ES-I3 (cell line): ENCODE measurements at regions not wholly inside any gene's neighbourhood (a gene's known extent, or its start where the extent isn't known, plus 50 kb on each side); places are given as distances from the start of the nearest gene placed in this dataset.
A peak's percentile ranks its signal among the peaks of the same experiment; 100 is the strongest.
"Not testable (repeated sequence)": the region's sequence is repeated elsewhere in the genome, so short reads cannot be mapped to it uniquely, and the experiment has no call there.

Source experiments
- H3K36me3 ChIP-seq: 2 replicates; pipeline ENCODE4 v1.6.1; 2013; ENCODE audit warnings: mild to moderate bottlenecking, low read length, control low read depth, moderate library complexity; ENCODE audit not compliant: insufficient read depth
- H3K4me1 ChIP-seq: 2 replicates; pipeline ENCODE4 v1.6.1; 2013; ENCODE audit warnings: mild to moderate bottlenecking, control low read depth, low read length; ENCODE audit not compliant: insufficient read depth
- H3K9ac ChIP-seq: 2 replicates; pipeline ENCODE4 v1.6.1; 2013; ENCODE audit warnings: low read depth, mild to moderate bottlenecking, low read length, moderate library complexity
- H3K9me3 ChIP-seq: 2 replicates; pipeline ENCODE4 v1.6.1; 2013; ENCODE audit warnings: mild to moderate bottlenecking, low read length, moderate library complexity; ENCODE audit not compliant: control insufficient read depth, insufficient read depth

- no peaks in the 10 kb centered on the region for H3K9me3 ChIP-seq
- H3K4me1 ChIP-seq, result peaks cover 15% of the 10 kb centered on the region
These were observed 569.8 kb upstream of the ADAMTS16 start for GRCh38 chr5:4570047-4570995.

GRCh38 chr5:4571248-4571948 is 568.7 kb upstream of the ADAMTS16 start:
- peaks cover 15% of the 10 kb centered on the region for H3K4me1 ChIP-seq
- H3K9ac ChIP-seq, result no peak overlapping the region

More at GRCh38 chr5:4570047-4570995, 569.8 kb upstream of the ADAMTS16 start:
- Histone ChIP-seq H3K36me3 (no peaks in the 10 kb centered on the region; the same call in 1 of the 2 replicates), H3K9ac (no peak overlapping the region)

DNA sequence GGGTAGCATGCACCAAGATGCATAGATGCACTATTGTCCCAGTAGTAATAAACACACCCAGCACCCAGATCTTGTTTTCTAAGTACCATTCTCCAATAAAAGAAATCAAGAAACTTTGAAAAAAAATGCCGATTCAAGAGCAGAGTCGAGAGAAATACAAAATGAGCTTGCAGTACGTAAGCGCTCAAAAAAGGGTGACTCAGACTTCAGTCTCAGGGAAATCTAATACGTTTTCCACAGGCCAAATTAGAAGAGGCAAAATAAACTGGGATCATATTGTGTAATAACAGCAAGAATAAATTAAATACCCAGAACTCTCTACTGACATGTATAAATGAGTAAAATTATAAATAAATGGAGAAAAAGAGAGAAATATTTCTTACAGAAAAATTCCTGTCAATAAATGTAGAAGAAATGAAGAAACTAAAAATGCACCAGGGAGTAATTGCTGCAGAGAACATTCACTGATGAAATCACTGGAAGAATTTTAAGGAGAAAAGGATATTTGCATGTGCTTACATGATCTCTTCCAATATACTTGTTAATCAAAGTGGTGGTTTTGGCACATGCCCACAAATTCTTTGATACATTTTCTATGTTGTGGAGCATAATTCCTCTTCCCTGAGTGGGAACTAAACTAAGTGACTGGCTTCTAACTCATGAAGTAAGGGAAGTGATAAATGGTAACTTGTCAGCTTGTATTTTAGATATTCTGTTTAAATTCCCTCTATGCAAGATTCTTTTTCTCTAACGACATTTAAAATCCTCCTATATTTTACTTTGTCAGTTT is 567.6 kb upstream of the ADAMTS16 start:
- no peaks in the 10 kb centered on the region; the same call in 1 of the 2 replicates for H3K36me3 ChIP-seq
- H3K9me3 ChIP-seq, result no peaks in the 10 kb centered on the region
- no peak overlapping the region for H3K9ac ChIP-seq
- peaks cover 15% of the 10 kb centered on the region for H3K4me1 ChIP-seq

More at GRCh38 chr5:4571248-4571948, 568.7 kb upstream of the ADAMTS16 start:
- Histone ChIP-seq H3K9me3 (no peaks in the 10 kb centered on the region), H3K36me3 (no peaks in the 10 kb centered on the region; the same call in 1 of the 2 replicates)

- no peaks in the 10 kb centered on the region for H3K9me3 ChIP-seq
- peaks cover 10% of the 10 kb centered on the region for H3K4me1 ChIP-seq
- H3K9ac ChIP-seq, result no peak overlapping the region
- H3K36me3 ChIP-seq, result no peaks in the 10 kb centered on the region; the same call in 1 of the 2 replicates
These were observed 564.5 kb upstream of the ADAMTS16 start for GRCh38 chr5:4575608-4576007.

DNA sequence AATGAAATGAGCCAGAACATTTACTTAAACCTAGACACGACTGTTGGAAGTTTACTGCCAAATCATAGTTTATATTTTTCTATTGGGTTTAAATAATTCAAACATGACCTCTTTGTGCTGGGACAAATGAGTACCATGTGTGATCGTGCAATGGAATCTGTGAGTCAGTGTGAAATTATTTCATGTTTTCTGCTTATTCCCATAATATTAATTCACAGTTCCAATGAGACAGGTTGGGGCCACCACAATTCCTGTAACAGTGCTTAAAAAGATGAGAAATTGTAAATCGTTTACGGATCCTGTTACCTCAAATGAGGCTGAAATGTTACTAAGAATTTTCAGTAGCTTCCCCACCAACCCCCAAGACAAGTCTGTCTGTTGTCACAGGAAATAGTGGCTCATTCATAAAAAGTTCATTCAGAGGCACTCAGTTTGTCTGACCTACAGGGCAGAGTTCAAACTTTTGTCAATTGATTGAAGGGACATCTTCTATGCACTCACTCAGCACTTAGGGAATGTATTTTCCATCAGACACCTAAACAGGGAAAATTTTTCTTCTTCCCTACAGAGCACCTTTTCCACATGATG is 563.9 kb upstream of the ADAMTS16 start:
- no peaks in the 10 kb centered on the region for H3K9me3 ChIP-seq
- H3K4me1 ChIP-seq, result peaks cover 4% of the 10 kb centered on the region; the same call in 1 of the 2 replicates
- H3K36me3 ChIP-seq, result no peaks in the 10 kb centered on the region; the same call in 1 of the 2 replicates
- no peak overlapping the region for H3K9ac ChIP-seq

- Histone ChIP-seq H3K4me1 (no peaks in the 10 kb centered on the region), H3K9ac (no peak overlapping the region), H3K36me3 (no peaks in the 10 kb centered on the region; the same call in 1 of the 2 replicates), H3K9me3 (no peaks in the 10 kb centered on the region)
These were observed 563.2 kb upstream of the ADAMTS16 start for GRCh38 chr5:4576908-4577307.

DNA sequence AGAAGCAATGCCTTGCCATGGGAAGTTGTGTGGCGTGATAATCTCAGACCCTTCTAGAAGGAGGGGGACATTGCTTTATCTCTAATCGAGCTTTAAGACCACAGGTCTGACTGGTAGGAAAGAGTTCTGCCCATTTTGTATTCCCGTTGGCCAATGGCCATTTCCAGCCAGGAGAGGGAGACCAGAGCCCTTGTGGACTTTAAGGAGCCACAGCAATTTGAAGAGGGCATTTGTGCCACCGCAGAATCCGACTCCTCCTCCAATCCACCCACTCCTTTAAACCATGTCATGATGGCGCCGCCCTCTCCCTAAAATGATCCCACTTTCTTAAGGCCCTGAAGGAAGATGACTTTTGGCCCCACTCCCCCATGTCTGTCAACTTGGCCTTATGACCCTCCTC is 560.5 kb upstream of the ADAMTS16 start:
- Histone ChIP-seq H3K9ac (no peak overlapping the region), H3K36me3 (no peaks in the 10 kb centered on the region; the same call in 1 of the 2 replicates), H3K4me1 (no peaks in the 10 kb centered on the region), H3K9me3 (no peaks in the 10 kb centered on the region)

DNA sequence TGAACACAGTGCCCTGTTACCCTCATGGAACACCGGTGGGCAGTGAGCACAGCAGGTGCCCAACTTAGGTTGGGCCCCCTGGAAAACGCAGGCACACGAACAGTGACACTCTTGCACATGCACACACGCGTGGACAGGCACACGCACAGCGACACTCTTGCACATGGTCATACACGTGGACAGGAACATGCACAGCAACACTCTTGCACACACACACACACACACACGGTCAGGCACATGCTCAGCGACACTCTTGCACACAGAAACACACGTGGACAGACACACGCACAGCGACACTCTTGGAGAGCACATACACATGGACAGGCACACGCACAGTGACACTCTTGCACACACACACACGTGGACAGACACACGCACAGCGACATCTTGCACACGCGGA is 559.4 kb upstream of the ADAMTS16 start:
- Histone ChIP-seq H3K36me3 (no peaks in the 10 kb centered on the region; the same call in 1 of the 2 replicates), H3K4me1 (no peaks in the 10 kb centered on the region), H3K9me3 (no peaks in the 10 kb centered on the region), H3K9ac (no peak overlapping the region)

- H3K9ac ChIP-seq, result no peak overlapping the region
- no peaks in the 10 kb centered on the region for H3K9me3 ChIP-seq
- H3K36me3 ChIP-seq, result no peaks in the 10 kb centered on the region; the same call in 1 of the 2 replicates
- H3K4me1 ChIP-seq, result no peaks in the 10 kb centered on the region
These were observed 558.8 kb upstream of the ADAMTS16 start for GRCh38 chr5:4581289-4581688.

- Histone ChIP-seq H3K9ac (no peak overlapping the region), H3K4me1 (peaks cover 3% of the 10 kb centered on the region; the same call in 1 of the 2 replicates), H3K9me3 (no peaks in the 10 kb centered on the region), H3K36me3 (no peaks in the 10 kb centered on the region; the same call in 1 of the 2 replicates)
These were observed 555.1 kb upstream of the ADAMTS16 start for GRCh38 chr5:4584982-4585381.

- H3K9me3 ChIP-seq, result no peaks in the 10 kb centered on the region
- no peaks in the 10 kb centered on the region for H3K4me1 ChIP-seq
- H3K9ac ChIP-seq, result no peak overlapping the region
- no peaks in the 10 kb centered on the region for H3K36me3 ChIP-seq
These were observed 526.7 kb upstream of the ADAMTS16 start for GRCh38 chr5:4613440-4613839.

DNA sequence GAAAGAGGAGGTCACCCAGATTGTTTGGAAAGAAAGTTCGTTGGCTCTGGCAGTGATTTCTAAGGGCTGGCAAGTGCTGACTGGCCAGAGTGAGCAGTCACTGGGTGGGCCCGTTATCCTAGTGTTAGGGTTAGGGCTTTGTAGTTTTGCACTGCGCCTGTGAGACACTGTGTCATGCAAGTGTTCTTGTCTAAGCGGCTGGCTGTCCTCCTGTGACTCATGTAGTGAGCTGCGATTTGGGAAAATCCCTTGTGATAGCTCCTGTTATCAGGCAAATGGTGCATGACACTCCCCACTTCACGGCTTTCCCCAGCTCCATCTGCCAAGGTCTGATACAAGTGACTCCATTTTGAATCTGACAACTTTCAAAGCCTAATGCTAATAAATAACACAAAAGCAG is 526.0 kb upstream of the ADAMTS16 start:
- Histone ChIP-seq H3K9ac (no peak overlapping the region), H3K4me1 (no peaks in the 10 kb centered on the region), H3K36me3 (no peaks in the 10 kb centered on the region), H3K9me3 (no peaks in the 10 kb centered on the region)

DNA sequence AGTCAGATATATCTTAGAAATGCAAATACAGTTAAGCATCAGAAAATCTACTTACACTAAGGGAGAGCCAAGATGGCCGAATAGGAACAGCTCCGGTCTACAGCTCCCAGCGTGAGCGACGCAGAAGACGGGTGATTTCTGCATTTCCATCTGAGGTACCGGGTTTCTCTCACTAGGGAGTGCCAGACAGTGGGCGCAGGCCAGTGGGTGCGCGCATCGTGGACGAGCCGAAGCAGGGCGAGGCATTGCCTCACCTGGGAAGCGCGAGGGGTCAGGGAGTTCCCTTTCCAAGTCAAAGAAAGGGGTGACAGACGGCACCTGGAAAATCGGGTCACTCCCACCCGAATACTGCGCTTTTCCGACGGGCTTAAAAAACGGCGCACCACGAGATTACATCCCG is 524.8 kb upstream of the ADAMTS16 start:
- not testable (repeated sequence) for H3K4me1 ChIP-seq, H3K9me3 ChIP-seq, H3K36me3 ChIP-seq
- H3K9ac ChIP-seq, result peak overlapping the region; percentile 45; the same call in 1 of the 2 replicates
